Lower lobe of right lung (tissue), 2 donors: ENCODE measurements at regions not wholly inside any gene's neighbourhood (a gene's known extent, or its start where the extent isn't known, plus 50 kb on each side); places are given as distances from the start of the nearest gene placed in this dataset.

ENCODE experiments used
- ATAC-seq, 2 donors: fragments of 200-7000 bp; cut with Tn5 transposase; one replicate each; pipeline ENCODE4 v1.9.1; 2020 to 2022; ENCODE audit warnings: mild to moderate bottlenecking in 2 of 2, moderate library complexity in 2 of 2
- DNase-seq: peaks from one replicate; pipeline ENCODE4 v3.0.0-alpha.2; 2020
- H3K27ac ChIP-seq: fragments of 200-600 bp; one replicate; pipeline ENCODE4 v1.8.0; 2022
- H3K27me3 ChIP-seq: fragments of 200-600 bp; one replicate; pipeline ENCODE4 v1.8.0; 2022; ENCODE audit warnings: low read depth
- H3K36me3 ChIP-seq: fragments of 200-600 bp; one replicate; pipeline ENCODE4 v1.8.0; 2022; ENCODE audit warnings: mild to moderate bottlenecking
- H3K4me1 ChIP-seq: fragments of 200-600 bp; one replicate; pipeline ENCODE4 v1.8.0; 2022
- H3K4me3 ChIP-seq: fragments of 200-600 bp; one replicate; pipeline ENCODE4 v1.8.0; 2022; ENCODE audit warnings: mild to moderate bottlenecking
- H3K9me3 ChIP-seq: fragments of 200-600 bp; one replicate; pipeline ENCODE4 v1.8.0; 2022
- intact Hi-C: fragments of 100-400 bp; cut with DNase I; formaldehyde crosslinking; loops from one replicate; pipeline ENCODE4 v1.11.0; 2022
- TF ChIP-seq, protein P1 (sequence below): fragments of 200-600 bp; IDR thresholded peaks from one replicate; pipeline ENCODE4 v1.8.0; 2022; ENCODE audit warnings: antibody characterized with exemption, mild to moderate bottlenecking
- donor health status: DM: no; HTN: yes; CAD: no; lungs with severe emphysema.

GRCh38 chr16:73852561-73852960 lies 444.1 kb upstream of the PSMD7 start:
- ATAC-seq: no peak
- Histone ChIP-seq H3K9me3 (no peaks in the 10 kb centered on the region), H3K27me3 (no peaks in the 10 kb centered on the region), H3K4me1 (no peaks in the 10 kb centered on the region), H3K27ac (no peak overlapping the region), H3K36me3 (no peaks in the 10 kb centered on the region), H3K4me3 (no peak overlapping the region)
- TF ChIP-seq, protein P1, sequence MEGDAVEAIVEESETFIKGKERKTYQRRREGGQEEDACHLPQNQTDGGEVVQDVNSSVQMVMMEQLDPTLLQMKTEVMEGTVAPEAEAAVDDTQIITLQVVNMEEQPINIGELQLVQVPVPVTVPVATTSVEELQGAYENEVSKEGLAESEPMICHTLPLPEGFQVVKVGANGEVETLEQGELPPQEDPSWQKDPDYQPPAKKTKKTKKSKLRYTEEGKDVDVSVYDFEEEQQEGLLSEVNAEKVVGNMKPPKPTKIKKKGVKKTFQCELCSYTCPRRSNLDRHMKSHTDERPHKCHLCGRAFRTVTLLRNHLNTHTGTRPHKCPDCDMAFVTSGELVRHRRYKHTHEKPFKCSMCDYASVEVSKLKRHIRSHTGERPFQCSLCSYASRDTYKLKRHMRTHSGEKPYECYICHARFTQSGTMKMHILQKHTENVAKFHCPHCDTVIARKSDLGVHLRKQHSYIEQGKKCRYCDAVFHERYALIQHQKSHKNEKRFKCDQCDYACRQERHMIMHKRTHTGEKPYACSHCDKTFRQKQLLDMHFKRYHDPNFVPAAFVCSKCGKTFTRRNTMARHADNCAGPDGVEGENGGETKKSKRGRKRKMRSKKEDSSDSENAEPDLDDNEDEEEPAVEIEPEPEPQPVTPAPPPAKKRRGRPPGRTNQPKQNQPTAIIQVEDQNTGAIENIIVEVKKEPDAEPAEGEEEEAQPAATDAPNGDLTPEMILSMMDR: no peak
- DNase-seq: no peak
- intact Hi-C loops: no loop called here

GRCh38 chr16:73848993-73849392 lies 447.6 kb upstream of the PSMD7 start:
- ATAC-seq: no peak

GRCh38 chr16:73847090-73847489 lies 449.5 kb upstream of the PSMD7 start:
- no peak overlapping the region for H3K4me3 ChIP-seq
- H3K27me3 ChIP-seq: no peaks in the 10 kb centered on the region
- intact Hi-C loops: no loop called here
- TF ChIP-seq, protein P1: no peak
- no peaks in the 10 kb centered on the region for H3K36me3 ChIP-seq
- DNase-seq (no peak), ATAC-seq (no peak)
- no peak overlapping the region for H3K27ac ChIP-seq
- H3K4me1 ChIP-seq: no peaks in the 10 kb centered on the region
- H3K9me3 ChIP-seq: no peaks in the 10 kb centered on the region

More at GRCh38 chr16:73848993-73849392, 447.6 kb upstream of the PSMD7 start:
- Histone ChIP-seq H3K27me3 (no peaks in the 10 kb centered on the region), H3K27ac (no peak overlapping the region), H3K4me3 (no peak overlapping the region), H3K9me3 (no peaks in the 10 kb centered on the region), H3K4me1 (no peaks in the 10 kb centered on the region), H3K36me3 (no peaks in the 10 kb centered on the region)
- TF ChIP-seq, protein P1: no peak
- DNase-seq: no peak
- intact Hi-C loops: no loop called here

- no peaks in the 10 kb centered on the region for H3K36me3 ChIP-seq
- intact Hi-C loops: no loop called here
- no peaks in the 10 kb centered on the region for H3K4me1 ChIP-seq
- no peak overlapping the region for H3K27ac ChIP-seq
- DNase-seq: no peak
- no peak for ATAC-seq
- TF ChIP-seq, protein P1: no peak
- no peak overlapping the region for H3K4me3 ChIP-seq
- H3K9me3 ChIP-seq: no peaks in the 10 kb centered on the region
- H3K27me3 ChIP-seq: no peaks in the 10 kb centered on the region
Measured at GRCh38 chr16:73846356-73846755, 450.3 kb upstream of the PSMD7 start.

- H3K4me1 ChIP-seq: no peaks in the 10 kb centered on the region
- no peak overlapping the region for H3K27ac ChIP-seq
- no peak overlapping the region for H3K4me3 ChIP-seq
- TF ChIP-seq, protein P1: no peak
- ATAC-seq (no peak), DNase-seq (no peak)
- no peaks in the 10 kb centered on the region for H3K27me3 ChIP-seq
- intact Hi-C loops: no loop called here
- no peaks in the 10 kb centered on the region for H3K36me3 ChIP-seq
- no peaks in the 10 kb centered on the region for H3K9me3 ChIP-seq
Measured at GRCh38 chr16:73846007-73846330, 450.6 kb upstream of the PSMD7 start.
